COLO829 (cell line): ENCODE measurements at regions not wholly inside any gene's neighbourhood (a gene's known extent, or its start where the extent isn't known, plus 50 kb on each side); places are given as distances from the start of the nearest gene placed in this dataset.
A peak's percentile ranks its signal among the peaks of the same experiment; 100 is the strongest.

Experiments
- DNase-seq: peaks from one replicate; pipeline ENCODE4 v3.0.0; 2012; ENCODE audit warnings: low spot score

DNA sequence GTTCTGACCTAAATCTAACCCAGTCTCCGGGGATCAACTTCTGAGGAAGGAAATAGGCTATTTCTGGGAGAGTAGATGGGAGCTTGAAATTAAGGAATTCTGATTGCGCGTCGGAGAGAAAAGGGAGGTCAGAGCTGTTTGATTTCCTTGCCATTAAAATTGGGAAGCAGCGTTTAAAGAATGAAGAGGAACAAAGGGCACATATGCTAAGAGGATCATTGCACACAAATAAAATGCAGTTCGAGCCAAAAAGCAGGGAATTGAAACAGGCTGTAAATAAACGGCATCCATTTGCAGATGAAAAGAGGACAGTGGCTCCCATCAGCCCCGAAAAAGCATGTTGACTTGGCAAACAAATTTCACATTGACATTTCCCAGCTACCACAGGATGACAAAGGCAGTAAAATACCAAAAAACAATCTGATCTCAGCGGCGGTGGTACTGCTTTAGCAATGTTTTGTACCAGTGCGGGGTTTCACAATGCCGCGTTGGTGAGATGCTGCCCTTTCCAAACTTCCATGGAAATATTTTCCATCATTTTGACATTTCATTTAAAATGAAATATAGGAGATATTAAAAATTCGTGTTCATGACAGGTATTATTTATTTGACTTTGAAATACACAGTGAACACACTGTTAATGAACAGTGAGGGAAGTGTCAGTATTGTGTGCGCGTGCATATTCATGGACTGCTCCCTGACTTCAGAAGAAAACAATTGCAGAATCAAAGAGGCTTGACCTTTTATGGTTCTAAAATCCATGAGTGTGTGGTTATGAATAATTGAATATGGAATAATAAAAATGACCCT is 108.8 kb downstream of the SQOR start:
- no peak for DNase-seq

DNA sequence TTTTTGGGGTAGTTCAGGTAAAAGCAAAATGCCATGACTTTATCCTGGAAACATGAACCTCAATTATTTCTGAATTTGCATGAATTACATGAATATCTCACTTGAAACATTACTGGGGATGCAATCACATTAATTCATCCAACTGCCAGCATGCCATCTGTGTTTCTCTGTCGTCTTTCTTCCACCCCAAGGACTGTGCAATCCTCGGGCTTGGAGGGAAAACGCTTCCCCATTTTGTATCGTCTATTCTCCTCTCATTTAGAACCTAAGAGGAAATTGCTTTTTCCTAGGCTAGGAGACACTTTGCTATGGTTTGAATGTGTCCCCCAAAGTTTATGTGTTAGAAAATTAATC is 109.4 kb downstream of the SQOR start:
- DNase-seq: no peak

DNA sequence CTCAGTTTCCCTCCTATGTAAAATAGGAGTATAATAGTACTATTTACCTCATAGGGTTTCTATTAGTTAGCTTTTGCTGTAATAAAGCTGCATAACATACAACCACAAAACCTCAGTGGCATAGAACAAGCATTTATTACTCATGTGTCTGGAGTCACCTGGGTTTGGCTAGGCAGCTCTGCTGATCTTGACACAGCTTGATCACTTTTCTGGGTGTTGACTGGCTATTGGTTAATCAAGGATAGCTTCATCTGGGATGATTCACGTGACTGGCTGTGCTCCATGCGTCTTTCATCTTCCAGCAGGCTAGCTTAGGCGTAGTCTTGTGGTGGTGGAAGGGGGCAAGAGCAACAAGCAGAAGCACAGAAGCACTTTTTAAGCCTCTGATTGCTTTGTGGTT is 112.6 kb downstream of the SQOR start:
- no peak for DNase-seq

DNA sequence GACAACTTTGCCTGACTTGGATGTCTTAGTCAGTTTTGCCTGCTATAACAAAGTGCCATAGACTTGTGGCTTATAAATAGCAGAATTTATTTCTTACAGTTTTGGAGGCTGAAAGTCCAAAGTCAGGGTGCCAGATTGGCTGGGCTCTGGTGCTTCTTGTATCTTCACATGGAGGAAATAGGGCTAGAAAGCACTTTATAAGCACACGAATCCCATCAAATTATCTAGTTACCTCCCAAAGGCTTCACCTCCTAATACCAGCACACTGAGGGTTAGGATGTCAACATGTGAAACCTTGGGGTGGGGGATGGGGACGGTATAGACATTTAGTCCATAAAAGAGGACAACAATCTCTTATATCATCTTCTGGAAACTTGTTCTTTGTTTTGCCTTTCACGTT is 116.8 kb downstream of the SQOR start:
- DNase-seq: no peak

DNA sequence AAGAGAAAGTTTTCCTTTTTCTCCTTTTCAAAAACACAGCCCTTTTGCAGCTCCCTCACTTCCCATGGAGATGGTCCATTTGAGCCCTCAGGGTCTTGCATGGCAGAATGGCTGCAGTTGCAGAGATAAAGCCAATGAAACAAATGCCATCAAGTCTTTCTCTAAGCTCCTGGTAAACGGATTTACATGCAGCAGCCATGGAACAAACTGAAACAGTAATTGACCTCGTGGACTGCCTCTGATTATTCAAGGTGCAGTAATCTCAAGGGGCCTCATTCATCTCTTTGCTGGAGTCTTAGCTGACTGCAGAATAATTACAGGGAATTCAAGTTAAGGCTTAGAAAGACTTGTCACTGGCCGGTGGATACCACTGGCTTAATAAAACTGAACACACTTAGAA is 125.1 kb downstream of the SQOR start:
- DNase-seq: no peak

DNA sequence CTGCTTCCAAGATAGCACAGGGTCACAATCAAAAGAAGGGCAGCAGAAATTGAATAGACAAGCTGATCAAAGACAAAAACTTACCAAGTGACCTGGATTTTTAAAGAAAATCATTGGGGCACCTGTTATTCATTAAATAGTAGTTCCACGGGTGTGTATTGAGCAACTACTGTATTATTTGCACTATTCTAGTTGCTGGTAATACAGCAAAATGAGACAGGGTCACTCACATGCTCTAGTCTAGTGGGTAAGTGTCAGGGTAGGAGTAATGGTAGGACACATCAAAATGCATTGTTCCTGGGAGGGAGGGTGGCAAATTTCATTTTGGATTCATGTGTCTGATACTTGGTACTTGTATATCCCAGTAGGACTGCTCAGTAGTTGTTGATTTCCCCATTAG is 127.9 kb downstream of the SQOR start:
- no peak for DNase-seq

DNA sequence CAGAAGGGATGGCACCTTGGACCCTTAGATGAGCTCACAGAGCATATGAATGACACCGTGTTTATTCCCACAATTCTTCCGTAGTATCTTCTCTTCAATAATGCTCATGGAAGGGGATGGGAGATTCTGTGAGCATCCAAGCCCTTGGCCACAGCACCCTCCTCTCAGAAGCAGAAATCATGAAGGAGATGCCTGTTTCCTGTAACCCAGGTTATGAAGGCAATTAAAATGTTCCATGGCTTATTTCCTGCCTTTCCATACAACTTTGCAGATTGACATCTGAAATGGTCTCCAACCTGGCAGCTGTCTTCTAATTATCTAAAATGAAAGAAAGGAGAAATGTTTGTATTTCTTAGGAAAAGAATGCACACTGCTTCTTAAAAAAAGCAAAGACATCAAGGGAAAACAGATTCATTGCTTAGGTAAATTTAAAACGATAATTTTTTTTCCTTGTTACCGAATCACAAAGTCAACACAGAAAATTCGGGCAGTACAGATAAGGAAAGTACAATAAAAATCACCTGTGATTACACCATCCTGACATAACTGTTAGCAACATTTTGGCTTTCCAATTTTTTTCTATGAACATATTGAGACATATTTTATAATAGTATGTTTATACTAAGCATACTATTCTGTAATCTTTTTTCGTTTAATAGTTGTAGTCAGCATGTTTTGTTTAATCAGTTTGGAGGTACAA is 128.5 kb downstream of the SQOR start:
- DNase-seq: no peak

DNA sequence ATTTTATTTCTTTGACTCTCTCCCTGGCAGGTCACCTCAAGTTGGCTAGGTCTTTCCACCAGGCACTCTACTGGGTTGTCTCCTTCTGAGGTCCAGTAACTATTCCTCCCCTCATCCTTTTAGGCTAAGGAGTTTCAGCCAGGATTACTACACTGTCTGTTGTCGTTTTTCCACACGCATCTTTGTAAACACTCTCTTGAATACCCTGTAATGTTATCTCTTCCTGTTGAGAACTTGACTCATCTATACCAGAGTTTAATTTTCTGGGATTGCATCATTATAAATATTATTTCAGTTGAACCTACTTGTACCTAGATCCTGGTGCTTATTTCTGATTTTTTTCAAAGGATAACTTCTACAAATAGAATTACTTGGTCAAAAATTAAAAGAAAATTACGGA is 138.3 kb downstream of the SQOR start:
- DNase-seq: no peak

DNA sequence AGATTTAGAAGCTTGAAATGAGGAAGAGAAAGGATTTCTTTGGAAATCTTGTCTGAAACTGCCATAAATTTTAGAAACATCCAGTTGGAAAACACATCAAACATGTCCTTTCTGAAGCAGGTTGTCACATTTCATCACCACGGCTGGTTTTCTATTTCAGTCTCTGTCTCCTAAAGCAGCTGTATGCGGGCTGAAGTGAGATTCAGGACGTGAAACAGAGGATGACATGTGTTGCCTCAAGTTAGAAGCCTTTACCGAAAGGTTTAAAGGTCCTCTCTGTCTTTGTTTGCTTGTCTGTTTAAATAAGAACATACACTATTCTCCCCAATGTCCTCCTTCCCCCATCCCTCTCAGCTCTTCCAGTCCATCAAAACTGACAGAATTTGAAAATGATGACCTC is 141.9 kb downstream of the SQOR start:
- DNase-seq: no peak

DNA sequence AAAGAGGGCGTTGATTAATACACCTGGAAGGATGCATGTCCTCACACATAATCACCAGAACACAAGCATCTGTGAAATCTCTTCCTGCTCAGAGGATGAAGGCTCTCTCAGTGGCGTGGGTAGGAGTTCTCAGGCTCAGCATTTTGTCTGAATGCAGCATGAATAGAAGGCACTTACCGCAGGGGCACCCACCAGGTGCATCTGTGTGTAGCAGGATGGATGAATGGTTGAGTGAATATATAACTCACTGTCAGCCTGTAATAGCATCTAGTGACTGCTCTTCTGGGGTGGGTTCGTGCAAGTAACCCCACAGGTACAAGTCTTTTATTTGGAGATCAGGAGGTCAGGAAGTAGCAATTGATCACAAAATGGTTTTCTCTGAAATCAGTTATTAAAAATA is 143.0 kb downstream of the SQOR start:
- DNase-seq: no peak

DNA sequence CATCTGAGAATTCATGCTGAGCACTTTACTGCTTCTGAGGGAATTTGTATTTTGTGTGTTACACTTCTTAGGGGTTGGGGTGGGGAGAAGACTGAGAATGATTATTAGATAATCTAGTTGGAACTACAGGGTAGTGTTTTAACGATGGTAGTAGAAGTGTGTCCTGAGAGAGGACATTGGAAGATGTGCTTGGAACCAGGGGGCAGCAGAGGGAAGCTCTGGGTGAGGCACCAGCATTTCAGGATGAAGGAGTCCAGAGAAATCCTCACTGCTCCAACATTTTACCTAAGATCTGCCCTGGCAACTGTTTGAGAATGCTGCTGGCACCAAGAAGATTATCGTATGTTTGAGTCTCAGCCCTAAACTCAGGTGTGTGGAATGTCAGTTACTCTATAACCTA is 145.5 kb downstream of the SQOR start:
- DNase-seq: no peak

DNA sequence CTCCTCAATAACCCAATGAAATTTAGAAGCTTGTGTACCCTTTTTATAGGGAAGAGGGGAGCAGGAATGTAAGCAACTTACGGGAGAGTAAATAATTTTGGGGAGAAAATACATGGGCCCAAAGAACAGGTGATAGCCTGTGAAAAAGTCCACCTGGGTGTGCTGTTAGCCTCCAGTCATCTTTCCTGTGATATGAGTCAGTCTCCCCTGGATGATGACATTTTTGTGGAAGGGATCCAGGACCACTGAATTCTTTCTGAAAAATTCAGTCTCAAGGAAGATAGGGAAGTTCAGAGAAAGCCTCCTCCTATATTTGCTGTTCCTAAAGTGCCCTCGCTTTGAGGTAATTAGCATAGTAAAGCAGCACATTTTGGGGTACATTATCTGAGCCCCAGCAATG is 149.8 kb downstream of the SQOR start:
- DNase-seq: no peak

DNA sequence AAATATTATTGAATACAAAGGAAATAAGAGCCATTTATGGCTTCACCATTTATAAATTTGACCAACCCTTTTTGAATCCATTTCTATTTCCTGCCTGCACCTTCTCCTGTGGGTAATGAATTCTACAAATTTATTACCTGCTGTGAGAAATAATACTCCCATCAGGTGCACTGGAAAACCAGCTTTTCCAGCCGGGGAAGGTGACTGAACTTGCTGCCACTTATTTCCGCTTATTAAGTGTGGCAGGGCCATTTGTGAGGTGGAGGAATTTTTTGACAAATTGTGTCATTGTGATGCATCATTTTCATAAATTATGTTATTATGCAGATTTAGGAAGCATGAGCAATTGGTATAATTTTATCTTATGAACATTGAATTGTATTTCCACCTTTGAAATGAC is 151.1 kb downstream of the SQOR start:
- DNase-seq: no peak

DNA sequence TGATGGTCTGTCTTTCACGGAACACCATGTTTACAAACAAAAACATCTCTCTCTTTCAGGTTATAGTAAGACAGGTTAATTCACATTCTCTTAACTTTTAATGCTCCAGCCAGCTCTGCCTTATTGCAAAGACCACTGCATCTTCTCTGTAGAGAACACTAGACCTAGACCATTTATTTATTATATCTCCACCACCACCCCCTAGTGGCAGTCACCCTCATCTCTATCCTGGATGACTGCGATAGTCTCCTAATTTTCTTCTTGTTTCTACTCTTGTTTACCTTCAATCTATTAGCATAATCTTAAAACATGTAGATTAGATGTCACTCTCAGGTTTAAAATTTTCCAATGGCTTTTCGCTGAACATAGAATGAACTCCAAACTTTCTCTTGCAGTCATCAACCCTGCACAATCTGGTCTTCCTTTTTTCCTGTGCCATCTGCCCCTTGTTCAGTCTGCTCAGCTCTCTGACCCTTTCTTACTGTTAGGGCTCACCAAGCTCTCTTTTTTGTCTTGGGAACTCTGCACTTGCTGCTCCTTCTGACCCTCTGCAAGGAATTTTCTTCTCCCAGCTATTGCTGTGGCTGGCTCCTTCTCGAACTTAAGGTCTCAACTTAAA is 155.6 kb downstream of the SQOR start:
- peak; percentile 21 for DNase-seq

DNA sequence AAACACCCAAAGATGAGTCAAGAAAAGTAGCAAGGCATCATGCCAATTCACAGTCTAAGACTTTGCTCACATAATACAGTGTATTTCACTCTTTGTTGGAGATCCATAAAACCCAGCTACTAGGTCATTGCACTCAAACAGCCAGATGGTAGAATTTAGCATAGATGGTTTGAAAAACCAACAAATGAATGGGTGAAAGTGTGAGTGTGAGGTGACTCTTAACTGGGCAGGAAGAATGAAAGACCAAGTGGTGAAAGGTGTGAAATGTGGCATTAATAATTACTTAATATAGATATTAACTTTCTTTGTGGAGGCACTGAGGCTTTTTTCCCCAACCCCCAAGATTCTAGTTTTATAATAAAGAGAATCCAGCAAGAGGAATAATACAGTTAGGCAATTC is 159.5 kb downstream of the SQOR start:
- no peak for DNase-seq

DNA sequence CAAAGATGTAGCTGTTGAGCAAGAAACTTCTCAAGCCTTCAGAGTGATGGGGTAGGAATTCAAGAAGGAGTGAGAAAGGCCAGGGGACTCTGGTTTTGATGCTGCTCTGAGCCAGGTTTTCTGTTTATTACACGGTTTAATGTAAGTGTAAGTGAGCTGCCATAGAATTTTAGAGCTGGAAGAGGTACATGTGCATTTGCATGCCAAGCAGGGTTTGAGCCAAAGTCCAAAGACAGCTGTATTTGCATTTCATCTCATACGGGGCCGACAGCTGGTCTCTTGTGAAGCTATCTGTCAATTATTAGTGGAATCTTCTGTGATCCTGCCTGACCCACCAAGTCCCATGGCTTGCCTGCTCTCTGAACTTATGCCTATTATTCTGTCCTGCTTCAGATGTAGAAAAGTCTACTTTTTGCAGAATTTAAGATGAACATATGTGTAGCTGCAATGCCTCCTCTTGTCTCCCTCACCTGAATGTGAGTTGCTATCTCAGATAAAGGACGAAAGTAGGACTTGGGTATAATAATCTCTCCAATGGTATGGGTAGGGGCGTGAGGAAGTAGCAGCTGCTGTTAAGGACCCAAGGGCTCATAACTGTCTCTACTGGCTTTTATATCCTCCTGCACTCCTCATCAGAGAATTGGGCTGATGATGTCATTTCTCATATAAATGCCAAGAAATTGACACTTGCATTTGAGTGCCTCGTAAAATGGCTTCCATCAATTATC is 160.0 kb downstream of the SQOR start:
- no peak for DNase-seq

DNA sequence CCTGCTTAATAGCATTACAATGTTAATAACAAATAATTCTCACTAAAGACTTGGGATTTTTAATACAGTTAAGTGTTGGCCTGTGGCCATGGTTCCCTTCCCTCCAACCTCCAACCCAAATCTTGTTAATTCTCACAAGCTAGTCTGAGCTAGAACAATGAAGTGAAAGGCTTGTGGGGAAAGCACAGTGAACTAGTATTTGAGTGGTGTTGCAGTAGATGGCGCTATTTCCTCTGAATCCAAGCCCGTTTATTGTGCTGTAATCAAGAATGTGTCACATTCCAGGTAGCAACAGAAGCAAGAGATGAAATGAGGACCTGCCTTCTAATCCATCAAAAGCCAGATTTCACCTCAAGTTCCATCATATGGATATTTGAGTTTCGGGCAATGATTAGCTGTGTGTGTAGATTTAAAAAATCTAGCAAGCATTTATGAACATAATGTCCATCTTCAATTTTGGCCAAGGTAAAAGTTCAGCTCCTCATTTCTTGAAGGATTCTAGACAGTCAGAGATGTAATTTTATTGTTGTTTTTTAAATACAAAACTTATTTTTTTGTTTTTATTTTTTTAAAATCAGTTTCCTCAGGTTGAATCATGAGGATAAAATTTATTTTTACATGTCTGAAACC is 160.7 kb downstream of the SQOR start:
- DNase-seq: peak; percentile 13

DNA sequence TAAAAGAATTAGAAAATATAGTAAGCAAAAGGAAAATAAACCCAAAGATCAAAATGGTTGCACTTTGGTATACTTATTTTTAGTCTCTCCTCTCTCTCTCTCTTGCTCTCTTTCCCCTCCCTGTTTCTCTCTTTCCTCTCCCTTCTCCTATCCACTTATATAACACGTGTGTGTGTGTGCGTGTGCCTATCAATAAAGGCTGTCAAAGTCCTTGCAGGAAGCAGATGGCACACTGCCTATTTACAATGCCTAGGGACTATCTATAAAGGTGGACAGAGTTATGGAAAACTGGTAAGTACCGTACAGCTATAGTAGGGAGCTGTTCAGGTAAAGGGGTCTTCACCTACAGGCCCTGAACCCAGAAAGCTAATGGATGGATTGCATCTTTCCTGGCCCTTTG is 161.6 kb downstream of the SQOR start:
- no peak for DNase-seq

DNA sequence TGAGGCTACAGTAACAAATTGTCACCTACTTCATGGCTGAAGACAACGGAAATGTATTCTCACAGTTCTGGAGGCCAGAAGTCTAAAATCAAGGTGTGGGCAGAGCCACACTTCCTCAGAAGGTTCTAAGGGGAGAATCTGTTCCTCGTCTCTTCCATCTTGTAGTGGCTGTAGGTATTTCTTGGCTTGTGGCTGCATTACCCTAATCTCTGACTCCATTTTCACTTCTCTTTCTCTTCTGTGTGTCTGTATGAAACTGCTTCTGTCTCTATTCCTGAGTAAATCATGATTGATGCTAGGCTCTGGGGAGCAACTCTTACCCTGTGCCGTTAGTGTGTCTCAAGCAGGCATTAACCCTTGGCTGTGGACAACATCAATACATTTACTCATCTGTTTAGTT is 164.7 kb downstream of the SQOR start:
- DNase-seq: no peak

DNA sequence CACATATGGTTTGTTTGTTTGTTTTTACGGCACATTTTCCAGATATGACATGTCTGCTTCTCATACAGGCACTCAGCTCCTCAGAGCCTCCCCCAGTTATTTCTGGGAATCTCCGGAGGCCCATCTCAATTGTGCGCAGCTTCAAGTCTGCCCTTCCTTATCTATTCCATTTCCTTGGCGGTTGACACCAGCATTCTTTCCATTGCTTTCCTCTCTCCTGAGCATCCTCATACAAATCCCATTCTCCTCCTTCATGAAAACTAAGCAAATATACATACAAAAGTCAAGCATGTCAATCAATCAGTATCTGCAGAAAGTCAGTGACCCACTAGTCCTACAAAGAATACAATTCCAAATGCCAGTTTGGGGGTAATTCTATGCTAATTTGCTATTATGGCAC is 166.7 kb downstream of the SQOR start:
- DNase-seq: no peak

DNA sequence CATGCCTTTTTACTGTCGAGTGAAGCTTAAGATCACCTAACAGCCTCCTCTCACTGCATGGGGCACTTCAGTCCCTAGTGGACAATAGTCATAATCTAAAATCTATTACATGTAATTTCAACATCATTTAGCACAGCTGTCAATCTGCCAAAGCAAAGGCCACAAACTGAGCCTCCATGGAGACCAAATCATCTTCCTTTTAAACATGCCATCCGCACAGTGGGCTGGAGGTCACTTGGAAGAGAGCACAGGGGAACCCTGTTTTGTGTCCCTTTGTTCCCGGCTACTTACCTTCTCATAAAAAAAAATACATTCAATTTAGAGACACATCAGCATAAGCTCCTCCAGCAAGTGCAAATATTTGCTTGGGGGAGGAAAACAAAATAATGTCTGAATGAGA is 167.3 kb downstream of the SQOR start:
- DNase-seq: no peak

DNA sequence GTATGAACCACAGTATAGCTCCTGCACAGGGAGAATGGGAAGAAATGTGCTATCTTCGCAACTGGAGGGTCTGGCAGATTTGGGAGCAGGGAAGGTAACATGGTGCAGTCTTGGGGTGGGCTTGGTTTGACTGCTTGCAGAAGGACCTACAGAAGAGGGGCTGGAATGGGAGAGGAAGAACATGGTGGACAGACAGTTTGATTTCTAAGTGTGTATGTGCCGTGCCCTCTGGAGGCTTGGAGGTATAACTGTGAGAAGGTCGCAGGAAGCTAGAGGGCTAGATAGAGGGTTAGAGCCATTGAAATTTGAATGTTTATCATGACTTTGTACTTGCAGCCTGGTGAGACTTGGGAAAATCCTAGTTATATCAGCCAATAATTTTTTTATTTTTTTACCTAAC is 169.2 kb downstream of the SQOR start:
- no peak for DNase-seq
